ENCODE measurements at regions not wholly inside any gene's neighbourhood (a gene's known extent, or its start where the extent isn't known, plus 50 kb on each side); places are given as distances from the start of the nearest gene placed in this dataset.

GRCh38 chr18:77785415-77785975, 535.8 kb downstream of the GALR1 start:
- TF ChIP-seq CTCF (IDR thresholded peaks at IDR 0.05; ENCODE audit: low read depth, low read length): no peak
- in situ Hi-C loops (cut with HindIII; ENCODE audit: low sequenced_read_pairs): no loop called here
- H3K4me3 ChIP-seq (ENCODE audit: low read depth, low read length): no peak overlapping the region
- no peak for DNase-seq (ENCODE audit: low read depth, low spot score)

DNA sequence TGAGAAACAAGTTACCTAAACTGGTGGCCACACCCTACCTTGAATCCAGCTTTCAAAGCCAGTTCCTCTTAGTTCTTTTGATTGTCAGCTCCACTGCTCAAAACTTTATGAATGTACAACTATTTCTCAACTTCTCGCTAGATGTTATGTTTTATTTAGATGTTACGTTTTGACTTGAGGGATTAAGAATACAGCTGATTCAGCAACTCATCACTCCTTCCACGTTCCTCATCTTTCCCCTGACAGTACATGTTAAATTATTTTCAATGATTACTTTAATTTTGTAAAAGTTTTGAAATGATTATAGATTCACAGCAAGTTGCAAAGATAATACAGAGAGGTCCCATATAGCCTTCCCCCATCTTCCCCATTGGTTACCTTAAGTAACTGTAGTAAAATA, 553.4 kb downstream of the GALR1 start:
- DNase-seq (ENCODE audit: low read depth, low spot score): no peak
- no peak overlapping the region for H3K4me3 ChIP-seq (ENCODE audit: low read depth, low read length)
- in situ Hi-C loops (cut with HindIII; ENCODE audit: low sequenced_read_pairs): no loop called here
- TF ChIP-seq CTCF (IDR thresholded peaks at IDR 0.05; ENCODE audit: low read depth, low read length): no peak

DNA sequence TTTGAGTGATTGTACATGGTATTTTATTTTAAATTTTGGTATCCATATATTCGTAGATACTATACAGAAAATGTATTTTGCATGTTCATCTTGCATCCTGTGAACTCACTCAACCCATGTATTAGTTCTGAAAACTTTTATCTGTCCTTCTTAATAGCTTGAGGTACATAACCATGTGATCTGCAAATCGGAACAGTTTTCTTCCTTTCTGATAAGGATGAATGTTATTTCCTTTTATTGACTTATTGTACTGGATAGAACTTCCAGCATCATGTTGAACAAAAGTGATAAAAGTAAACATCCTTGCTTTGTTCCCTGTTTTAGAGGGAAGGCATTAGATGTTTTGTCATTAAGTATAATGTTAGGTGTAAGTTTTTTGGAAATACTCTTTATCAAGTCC, 554.7 kb downstream of the GALR1 start:
- in situ Hi-C loops (cut with HindIII; ENCODE audit: low sequenced_read_pairs): no loop called here
- no peak overlapping the region for H3K4me3 ChIP-seq (ENCODE audit: low read depth, low read length)

GRCh38 chr18:77807650-77808049, 558.0 kb downstream of the GALR1 start:
- in situ Hi-C loops (cut with HindIII; ENCODE audit: low sequenced_read_pairs): no loop called here
- no peak for TF ChIP-seq CTCF (IDR thresholded peaks at IDR 0.05; ENCODE audit: low read depth, low read length)
- no peak overlapping the region for H3K4me3 ChIP-seq (ENCODE audit: low read depth, low read length)

More for the DNA sequence above, 554.7 kb downstream of the GALR1 start:
- no peak for DNase-seq (ENCODE audit: low read depth, low spot score)
- no peak for TF ChIP-seq CTCF (IDR thresholded peaks at IDR 0.05; ENCODE audit: low read depth, low read length)

DNA sequence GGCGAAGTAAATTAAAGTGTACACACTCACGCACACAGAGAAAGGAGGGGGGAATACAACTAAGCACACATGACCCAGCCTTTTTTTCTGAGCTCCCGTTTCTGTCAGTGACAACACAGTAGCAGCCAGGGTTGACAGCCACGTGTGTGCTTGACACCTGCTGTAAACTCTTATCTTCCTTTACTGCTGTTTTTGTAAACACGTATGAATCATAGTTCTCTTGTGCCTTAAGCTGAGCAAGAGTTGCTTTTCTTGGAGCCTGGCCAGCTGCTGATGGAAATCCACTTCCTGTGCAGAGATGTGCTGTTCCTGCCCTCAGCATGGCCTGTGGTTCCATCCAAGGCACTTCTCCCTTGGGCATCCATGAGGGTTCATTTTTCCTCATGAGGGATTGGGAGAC, 561.9 kb downstream of the GALR1 start:
- no peak overlapping the region for H3K4me3 ChIP-seq (ENCODE audit: low read depth, low read length)
- no peak for DNase-seq (ENCODE audit: low read depth, low spot score)
- in situ Hi-C loops (cut with HindIII; ENCODE audit: low sequenced_read_pairs): no loop called here
- no peak for TF ChIP-seq CTCF (IDR thresholded peaks at IDR 0.05; ENCODE audit: low read depth, low read length)

More at GRCh38 chr18:77807650-77808049, 558.0 kb downstream of the GALR1 start:
- no peak for DNase-seq (ENCODE audit: low read depth, low spot score)

- DNase-seq (ENCODE audit: low read depth, low spot score): no peak
- in situ Hi-C loops (cut with HindIII; ENCODE audit: low sequenced_read_pairs): no loop called here
- no peak for TF ChIP-seq CTCF (IDR thresholded peaks at IDR 0.05; ENCODE audit: low read depth, low read length)
- H3K4me3 ChIP-seq (ENCODE audit: low read depth, low read length): no peak overlapping the region
Measured at GRCh38 chr18:77815666-77816338, 566.2 kb downstream of the GALR1 start.

Measured in astrocyte of the spinal cord (primary cell).